ENCODE measurements at regions not wholly inside any gene's neighbourhood (a gene's known extent, or its start where the extent isn't known, plus 50 kb on each side); places are given as distances from the start of the nearest gene placed in this dataset.

GRCh38 chr1:118773656-118774055 is 214.5 kb downstream of the TBX15 start:
- no peak for DNase-seq (ENCODE audit: low spot score in 2 of 2)

DNA sequence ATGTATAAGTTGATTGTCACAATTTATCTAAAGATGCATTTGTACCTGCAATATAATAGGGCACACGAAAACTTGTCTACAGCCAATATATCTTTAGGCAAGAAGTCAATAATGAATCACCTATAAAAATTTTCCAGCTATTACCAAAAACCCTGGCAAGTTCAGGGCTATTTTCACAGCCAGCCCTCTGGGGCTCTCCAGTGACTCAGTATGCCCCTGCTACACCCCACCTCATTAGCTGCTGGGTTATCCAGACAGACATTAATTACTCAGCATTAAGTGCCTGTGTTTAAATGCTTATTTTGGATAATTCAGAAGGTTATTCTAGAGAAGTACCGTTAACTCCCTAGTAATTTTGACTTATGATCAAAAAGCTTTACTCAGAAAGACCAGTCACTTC is 220.2 kb downstream of the TBX15 start:
- intact Hi-C loops (cut with DNase I; ENCODE audit: low total_unique reads): no loop called here
- no peak for DNase-seq (ENCODE audit: low spot score in 2 of 2)
- TF ChIP-seq POLR2A (IDR thresholded peaks at IDR 0.05): no peak
- TF ChIP-seq CTCF (IDR thresholded peaks at IDR 0.05): no peak
- no peak overlapping the region for H3K4me3 ChIP-seq (ENCODE audit: low read depth, poor library complexity, severe bottlenecking)
- 31 to 38% methylated on average over 2 of the region's 2 CpGs for WGBS, 2 donors

More at GRCh38 chr1:118773656-118774055, 214.5 kb downstream of the TBX15 start:
- TF ChIP-seq CTCF (IDR thresholded peaks at IDR 0.05): no peak
- no peak for TF ChIP-seq POLR2A (IDR thresholded peaks at IDR 0.05)
- 52 to 72% methylated on average over 1 of the region's 1 CpG for WGBS, 2 donors
- intact Hi-C loops (cut with DNase I; ENCODE audit: low total_unique reads): no loop called here
- H3K4me3 ChIP-seq (ENCODE audit: low read depth, poor library complexity, severe bottlenecking): no peak overlapping the region

DNA sequence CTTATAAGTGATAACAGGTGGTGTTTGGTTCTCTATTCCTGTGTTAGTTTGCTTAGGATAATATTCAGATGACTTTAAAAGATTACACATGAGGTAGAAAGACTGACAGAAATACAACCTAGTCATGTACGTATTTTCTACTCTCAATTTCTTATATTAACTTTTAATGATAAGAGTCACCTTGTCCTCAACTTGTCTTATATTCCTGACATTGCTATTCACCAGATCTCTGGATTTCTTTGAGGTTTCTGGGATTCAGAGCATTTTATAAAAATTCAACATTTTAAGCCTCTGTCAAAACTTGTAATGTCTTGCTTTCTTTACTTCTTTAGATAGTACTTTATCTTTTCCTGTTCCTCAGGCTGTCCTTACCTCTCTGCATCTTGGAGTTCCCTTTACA is 234.2 kb downstream of the TBX15 start:
- TF ChIP-seq CTCF (IDR thresholded peaks at IDR 0.05): no peak
- TF ChIP-seq POLR2A (IDR thresholded peaks at IDR 0.05): no peak
- no peak overlapping the region for H3K4me3 ChIP-seq (ENCODE audit: low read depth, poor library complexity, severe bottlenecking)
- no peak for DNase-seq (ENCODE audit: low spot score in 2 of 2)
- intact Hi-C loops (cut with DNase I; ENCODE audit: low total_unique reads): no loop called here
- WGBS, 2 donors: 34 to 70% methylated on average over 1 of the region's 1 CpG

DNA sequence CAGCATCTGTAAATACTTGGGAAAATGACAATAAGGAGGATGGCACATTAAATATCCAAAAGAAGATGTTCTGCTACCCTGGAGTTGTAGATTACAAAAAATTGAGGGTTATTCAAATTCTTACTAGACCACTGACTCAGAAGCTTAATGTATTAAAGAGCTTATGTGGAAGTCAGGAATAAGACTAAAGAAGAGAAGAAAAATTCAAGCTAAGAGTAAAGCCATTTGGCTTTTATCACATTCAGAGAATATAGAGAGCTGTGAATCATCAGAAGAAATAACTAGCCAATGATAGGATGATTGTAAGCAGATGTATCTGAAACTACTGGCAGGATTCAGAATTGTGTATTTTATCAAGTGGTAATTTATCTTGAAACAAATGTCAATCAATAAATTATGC is 237.0 kb downstream of the TBX15 start:
- intact Hi-C loops (cut with DNase I; ENCODE audit: low total_unique reads): no loop called here
- no peak for DNase-seq (ENCODE audit: low spot score in 2 of 2)
- TF ChIP-seq CTCF (IDR thresholded peaks at IDR 0.05): no peak
- TF ChIP-seq POLR2A (IDR thresholded peaks at IDR 0.05): no peak

GRCh38 chr1:118744420-118744819 is 243.7 kb downstream of the TBX15 start:
- WGBS, 2 donors: 90 to 96% methylated on average over 1 of the region's 1 CpG
- TF ChIP-seq CTCF (IDR thresholded peaks at IDR 0.05) (no peak), POLR2A (IDR thresholded peaks at IDR 0.05) (no peak)
- intact Hi-C loops (cut with DNase I; ENCODE audit: low total_unique reads): no loop called here
- no peak for DNase-seq (ENCODE audit: low spot score in 2 of 2)
- H3K4me3 ChIP-seq (ENCODE audit: low read depth, poor library complexity, severe bottlenecking): no peak overlapping the region

More for the DNA sequence above, 237.0 kb downstream of the TBX15 start:
- no peak overlapping the region for H3K4me3 ChIP-seq (ENCODE audit: low read depth, poor library complexity, severe bottlenecking)

DNA sequence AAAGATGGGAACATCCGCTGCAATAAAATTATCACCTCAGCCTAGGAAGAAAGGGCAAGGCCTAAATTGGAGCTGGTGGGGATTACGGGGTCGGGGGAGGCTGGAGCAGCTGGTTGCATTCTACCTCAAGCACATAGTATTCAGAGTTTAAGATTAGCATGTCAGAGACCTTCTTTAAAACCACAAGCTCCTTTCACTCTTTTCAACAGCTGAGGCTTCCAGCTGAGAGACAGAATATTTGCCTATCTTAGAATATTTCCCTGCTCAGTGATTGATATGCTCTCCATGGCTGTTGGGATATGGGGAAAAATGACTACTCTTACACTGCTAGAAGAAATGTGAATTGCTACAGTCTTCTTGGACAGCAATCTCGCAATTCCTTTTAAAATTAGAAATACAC is 248.6 kb downstream of the TBX15 start:
- TF ChIP-seq CTCF (IDR thresholded peaks at IDR 0.05) (no peak), POLR2A (IDR thresholded peaks at IDR 0.05) (no peak)
- intact Hi-C loops (cut with DNase I; ENCODE audit: low total_unique reads): no loop called here
- no peak for DNase-seq (ENCODE audit: low spot score in 2 of 2)
- 65 to 74% methylated on average over 4 of the region's 4 CpGs for WGBS, 2 donors
- H3K4me3 ChIP-seq (ENCODE audit: low read depth, poor library complexity, severe bottlenecking): no peak overlapping the region

Data from lower leg skin (tissue), 4 donors.